ENCODE measurements at regions not wholly inside any gene's neighbourhood (a gene's known extent, or its start where the extent isn't known, plus 50 kb on each side); places are given as distances from the start of the nearest gene placed in this dataset.

DNA sequence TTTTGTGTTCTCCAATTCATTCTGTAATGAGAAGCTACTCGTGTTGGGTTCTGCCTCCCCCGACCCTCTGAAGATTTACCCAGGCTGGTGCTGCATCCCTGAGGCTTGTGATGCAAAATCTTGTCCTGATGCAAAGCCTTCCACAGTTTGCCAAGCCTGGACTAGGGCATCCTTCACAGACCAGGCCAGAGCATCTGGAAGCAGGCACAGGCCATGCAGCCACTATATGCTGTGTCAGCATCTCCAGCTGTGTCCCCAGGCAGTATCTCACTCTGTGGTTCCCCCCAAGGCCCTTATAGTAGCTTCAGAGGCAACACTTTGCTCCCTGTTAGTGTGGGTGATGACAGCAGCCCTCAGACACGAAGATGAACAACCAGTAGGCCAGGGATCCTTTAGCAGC lies 77.3 kb upstream of the RCN1 start:
- TF ChIP-seq, protein P1, sequence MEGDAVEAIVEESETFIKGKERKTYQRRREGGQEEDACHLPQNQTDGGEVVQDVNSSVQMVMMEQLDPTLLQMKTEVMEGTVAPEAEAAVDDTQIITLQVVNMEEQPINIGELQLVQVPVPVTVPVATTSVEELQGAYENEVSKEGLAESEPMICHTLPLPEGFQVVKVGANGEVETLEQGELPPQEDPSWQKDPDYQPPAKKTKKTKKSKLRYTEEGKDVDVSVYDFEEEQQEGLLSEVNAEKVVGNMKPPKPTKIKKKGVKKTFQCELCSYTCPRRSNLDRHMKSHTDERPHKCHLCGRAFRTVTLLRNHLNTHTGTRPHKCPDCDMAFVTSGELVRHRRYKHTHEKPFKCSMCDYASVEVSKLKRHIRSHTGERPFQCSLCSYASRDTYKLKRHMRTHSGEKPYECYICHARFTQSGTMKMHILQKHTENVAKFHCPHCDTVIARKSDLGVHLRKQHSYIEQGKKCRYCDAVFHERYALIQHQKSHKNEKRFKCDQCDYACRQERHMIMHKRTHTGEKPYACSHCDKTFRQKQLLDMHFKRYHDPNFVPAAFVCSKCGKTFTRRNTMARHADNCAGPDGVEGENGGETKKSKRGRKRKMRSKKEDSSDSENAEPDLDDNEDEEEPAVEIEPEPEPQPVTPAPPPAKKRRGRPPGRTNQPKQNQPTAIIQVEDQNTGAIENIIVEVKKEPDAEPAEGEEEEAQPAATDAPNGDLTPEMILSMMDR (IDR thresholded peaks at IDR 0.05) = no peak
- no peak for TF ChIP-seq POLR2A (IDR thresholded peaks at IDR 0.05)

Data from Peyer's patch (tissue), 4 donors.